ENCODE measurements at regions not wholly inside any gene's neighbourhood (a gene's known extent, or its start where the extent isn't known, plus 50 kb on each side); places are given as distances from the start of the nearest gene placed in this dataset.

- TF ChIP-seq ZNF146 (tag by site-specific recombination; IDR thresholded peaks at IDR 0.05) (no peak), ZNF37A (tag by site-specific recombination; IDR thresholded peaks at IDR 0.05) (no peak), KLF7 (tag by site-specific recombination; IDR thresholded peaks at IDR 0.05; ENCODE audit: borderline replicate concordance) (no peak), ZNF324 (tag by site-specific recombination; IDR thresholded peaks at IDR 0.05) (no peak), ZNF114 (tag by site-specific recombination; IDR thresholded peaks at IDR 0.05) (no peak)
These were observed 335.0 kb downstream of the NR4A2 start (continued) for GRCh38 chr2:155997538-155997937.

- CTCF ChIA-PET = no interaction called here
- Histone ChIP-seq H3K27ac (ENCODE audit: extremely low read depth, low read depth, low read length) (no peak overlapping the region), H3K4me3 (ENCODE audit: low read depth, low read length) (no peak overlapping the region), H3K36me3 (ENCODE audit: control insufficient read depth in 2 of 2, insufficient read depth in 1 of 2, low read length in 2 of 2) (no peaks in the 10 kb centered on the region), H3K4me1 (ENCODE audit: control insufficient read depth, insufficient read depth, low read length) (no peaks in the 10 kb centered on the region), H3K9me3 (ENCODE audit: control insufficient read depth, insufficient read depth, low read depth, low read length) (no peaks in the 10 kb centered on the region)
- POLR2A ChIA-PET = no interaction called here
- TF ChIP-seq SP3 (tag by site-specific recombination; IDR thresholded peaks at IDR 0.05) = no peak
These were observed 338.2 kb downstream of the NR4A2 start for GRCh38 chr2:155994315-155994714.

DNA sequence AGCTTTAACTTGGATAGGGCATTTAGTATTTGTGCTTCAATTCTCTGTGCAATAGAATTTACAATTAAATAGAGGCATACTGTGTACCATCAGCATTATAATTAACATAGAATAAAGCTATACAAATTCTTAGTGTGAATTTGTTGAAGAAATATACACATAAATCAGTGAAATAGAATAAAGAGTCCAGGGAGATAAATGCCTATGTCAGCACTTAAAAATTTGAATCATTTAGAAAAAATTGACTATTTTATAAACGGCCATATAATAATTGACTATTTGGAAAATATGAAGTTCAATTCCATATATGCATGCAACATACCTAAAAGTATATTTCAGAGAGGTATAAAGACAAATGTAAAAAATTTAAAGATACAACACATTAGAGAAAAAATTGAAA lies 348.7 kb downstream of the NR4A2 start:
- ChIA-PET POLR2A (no interaction called here), CTCF (no interaction called here)
- TF ChIP-seq ZNF555 (tag by site-specific recombination; conservative IDR thresholded peaks at IDR 0.05) (no peak), ZFP69B (tag by site-specific recombination; IDR thresholded peaks at IDR 0.05) (no peak), ZNF23 (tag by site-specific recombination; IDR thresholded peaks at IDR 0.05; ENCODE audit: borderline replicate concordance) (no peak), ZNF621 (tag by site-specific recombination; IDR thresholded peaks at IDR 0.05) (no peak)
- TF ChIP-seq, protein P1, sequence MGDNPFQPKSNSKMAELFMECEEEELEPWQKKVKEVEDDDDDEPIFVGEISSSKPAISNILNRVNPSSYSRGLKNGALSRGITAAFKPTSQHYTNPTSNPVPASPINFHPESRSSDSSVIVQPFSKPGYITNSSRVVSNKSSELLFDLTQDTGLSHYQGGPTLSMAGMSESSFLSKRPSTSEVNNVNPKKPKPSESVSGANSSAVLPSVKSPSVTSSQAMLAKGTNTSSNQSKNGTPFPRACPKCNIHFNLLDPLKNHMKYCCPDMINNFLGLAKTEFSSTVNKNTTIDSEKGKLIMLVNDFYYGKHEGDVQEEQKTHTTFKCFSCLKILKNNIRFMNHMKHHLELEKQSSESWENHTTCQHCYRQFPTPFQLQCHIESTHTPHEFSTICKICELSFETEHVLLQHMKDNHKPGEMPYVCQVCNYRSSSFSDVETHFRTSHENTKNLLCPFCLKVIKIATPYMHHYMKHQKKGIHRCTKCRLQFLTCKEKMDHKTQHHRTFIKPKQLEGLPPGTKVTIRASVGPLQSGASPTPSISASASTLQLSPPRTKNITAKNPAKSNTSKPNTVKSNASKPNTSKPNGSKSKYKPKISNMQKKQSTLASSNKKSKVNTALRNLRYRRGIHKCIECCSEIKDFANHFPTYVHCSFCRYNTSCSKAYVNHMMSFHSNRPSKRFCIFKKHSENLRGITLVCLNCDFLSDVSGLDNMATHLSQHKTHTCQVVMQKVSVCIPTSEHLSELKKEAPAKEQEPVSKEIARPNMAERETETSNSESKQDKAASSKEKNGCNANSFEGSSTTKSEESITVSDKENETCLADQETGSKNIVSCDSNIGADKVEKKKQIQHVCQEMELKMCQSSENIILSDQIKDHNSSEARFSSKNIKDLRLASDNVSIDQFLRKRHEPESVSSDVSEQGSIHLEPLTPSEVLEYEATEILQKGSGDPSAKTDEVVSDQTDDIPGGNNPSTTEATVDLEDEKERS (tag by site-specific recombination; IDR thresholded peaks at IDR 0.05) = no peak
- Histone ChIP-seq H3K4me3 (ENCODE audit: low read depth, low read length) (no peak overlapping the region), H3K36me3 (ENCODE audit: control insufficient read depth in 2 of 2, insufficient read depth in 1 of 2, low read length in 2 of 2) (no peaks in the 10 kb centered on the region), H3K4me1 (ENCODE audit: control insufficient read depth, insufficient read depth, low read length) (no peaks in the 10 kb centered on the region), H3K27ac (ENCODE audit: extremely low read depth, low read depth, low read length) (no peak overlapping the region), H3K9me3 (ENCODE audit: control insufficient read depth, insufficient read depth, low read depth, low read length) (no peaks in the 10 kb centered on the region)

DNA sequence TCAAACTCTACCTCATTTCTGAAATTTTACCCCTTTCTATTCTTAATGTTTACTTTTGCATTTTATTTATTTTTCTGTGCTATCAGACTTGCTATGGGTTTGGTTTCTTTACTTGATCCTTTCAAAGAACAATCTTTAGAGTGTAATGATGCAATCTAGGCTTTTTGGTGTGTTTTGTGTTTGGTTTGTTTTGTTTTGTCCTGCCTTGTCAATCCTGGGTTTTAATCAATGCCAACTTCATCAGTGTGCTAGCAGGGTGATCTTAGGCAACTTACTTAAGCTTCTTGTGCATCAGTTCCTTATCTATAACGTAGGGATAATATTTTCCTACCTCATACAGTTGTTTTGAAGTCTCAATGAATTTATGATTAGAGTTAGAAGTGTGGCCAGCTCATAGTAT lies 350.4 kb downstream of the NR4A2 start:
- Histone ChIP-seq H3K36me3 (ENCODE audit: control insufficient read depth in 2 of 2, insufficient read depth in 1 of 2, low read length in 2 of 2) (no peaks in the 10 kb centered on the region), H3K9me3 (ENCODE audit: control insufficient read depth, insufficient read depth, low read depth, low read length) (no peaks in the 10 kb centered on the region), H3K4me3 (ENCODE audit: low read depth, low read length) (no peak overlapping the region), H3K4me1 (ENCODE audit: control insufficient read depth, insufficient read depth, low read length) (no peaks in the 10 kb centered on the region), H3K27ac (ENCODE audit: extremely low read depth, low read depth, low read length) (no peak overlapping the region)
- ChIA-PET POLR2A (no interaction called here), CTCF (no interaction called here)
- no peak for TF ChIP-seq INSM2 (tag by site-specific recombination; IDR thresholded peaks at IDR 0.05)
- TF ChIP-seq ZNF221 (tag by site-specific recombination; IDR thresholded peaks at IDR 0.05; ENCODE audit: borderline replicate concordance) = no peak
- no peak for TF ChIP-seq ZNF350 (tag by site-specific recombination; IDR thresholded peaks at IDR 0.05)
- no peak for TF ChIP-seq SALL2 (tag by site-specific recombination; IDR thresholded peaks at IDR 0.05; ENCODE audit: borderline replicate concordance)
- TF ChIP-seq ZNF354C (tag by site-specific recombination; IDR thresholded peaks at IDR 0.05; ENCODE audit: borderline replicate concordance, low read depth) = no peak
- TF ChIP-seq ZNF140 (tag by site-specific recombination; IDR thresholded peaks at IDR 0.05) = no peak
- TF ChIP-seq ZNF23 (tag by site-specific recombination; IDR thresholded peaks at IDR 0.05; ENCODE audit: borderline replicate concordance) = no peak
- no peak for TF ChIP-seq ZNF654 (tag by site-specific recombination; IDR thresholded peaks at IDR 0.05; ENCODE audit: low read depth)
- TF ChIP-seq ZBTB21 (tag by site-specific recombination; IDR thresholded peaks at IDR 0.05) = no peak
- no peak for TF ChIP-seq ZNF146 (tag by site-specific recombination; IDR thresholded peaks at IDR 0.05)
- no peak for TF ChIP-seq ZNF133 (tag by site-specific recombination; IDR thresholded peaks at IDR 0.05)
- no peak for TF ChIP-seq OVOL3 (tag by site-specific recombination; IDR thresholded peaks at IDR 0.05)
- TF ChIP-seq KLF16 (tag by site-specific recombination; IDR thresholded peaks at IDR 0.05) = no peak
- TF ChIP-seq PRDM1 (tag by site-specific recombination; IDR thresholded peaks at IDR 0.05) = no peak
- TF ChIP-seq ZNF174 (tag by site-specific recombination; IDR thresholded peaks at IDR 0.05) = no peak
